IPS-20b (cell line): ENCODE measurements at regions not wholly inside any gene's neighbourhood (a gene's known extent, or its start where the extent isn't known, plus 50 kb on each side); places are given as distances from the start of the nearest gene placed in this dataset.
A peak's percentile ranks its signal among the peaks of the same experiment; 100 is the strongest.

Source experiments
- H3K27ac ChIP-seq: one replicate; pipeline ENCODE4 v1.5.1; 2013; ENCODE audit warnings: low read length
- H3K27me3 ChIP-seq: 2 replicates; pipeline ENCODE4 v1.6.1; 2013; ENCODE audit warnings: mild to moderate bottlenecking, low read length, inconsistent platforms; ENCODE audit not compliant: insufficient read depth
- H3K36me3 ChIP-seq: 2 replicates; pipeline ENCODE4 v1.6.1; 2013; ENCODE audit warnings: low read depth, mild to moderate bottlenecking, inconsistent platforms, low read length, moderate library complexity; ENCODE audit not compliant: insufficient read depth
- H3K4me1 ChIP-seq: 2 replicates; pipeline ENCODE4 v1.6.1; 2013; ENCODE audit warnings: mild to moderate bottlenecking, control low read depth, inconsistent platforms, low read length, moderate library complexity; ENCODE audit not compliant: insufficient read depth
- H3K4me3 ChIP-seq: 2 replicates; pipeline ENCODE4 v1.5.1; 2013; ENCODE audit warnings: mild to moderate bottlenecking, low read length, inconsistent platforms
- H3K9ac ChIP-seq: 2 replicates; pipeline ENCODE4 v1.6.1; 2013; ENCODE audit warnings: low read depth, mild to moderate bottlenecking, inconsistent platforms, low read length, moderate library complexity
- H3K9me3 ChIP-seq: 2 replicates; pipeline ENCODE4 v1.6.1; 2013; ENCODE audit warnings: mild to moderate bottlenecking, low read depth, low read length, inconsistent platforms; ENCODE audit not compliant: insufficient read depth

DNA sequence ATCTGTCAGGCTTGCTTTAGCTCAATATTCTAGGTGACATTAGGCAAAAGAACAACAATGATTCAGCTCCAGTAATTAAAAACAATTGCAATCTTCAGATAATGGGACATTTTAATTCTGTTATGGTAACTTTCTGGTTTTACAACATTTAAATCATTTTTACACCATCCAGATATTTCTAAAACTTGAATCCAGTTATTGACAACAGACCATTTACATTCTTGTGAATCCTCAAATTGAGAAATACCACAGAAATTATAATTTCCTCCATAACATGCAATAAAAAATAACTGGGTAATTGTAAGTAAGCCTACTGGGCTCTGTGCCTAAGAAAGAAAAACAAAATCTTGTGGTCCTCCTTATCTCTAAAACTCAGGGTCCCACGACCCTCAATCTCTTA, 195.0 kb upstream of the S100G start:
- no peak overlapping the region for H3K9ac ChIP-seq
- no peak overlapping the region for H3K27ac ChIP-seq
- no peaks in the 10 kb centered on the region for H3K36me3 ChIP-seq
- no peaks in the 10 kb centered on the region for H3K9me3 ChIP-seq
- H3K4me3 ChIP-seq: no peak overlapping the region
- no peaks in the 10 kb centered on the region for H3K27me3 ChIP-seq
- H3K4me1 ChIP-seq: no peaks in the 10 kb centered on the region

GRCh38 chrX:16457239-16457638, 192.7 kb upstream of the S100G start:
- Histone ChIP-seq H3K9ac (no peak overlapping the region), H3K36me3 (no peaks in the 10 kb centered on the region), H3K4me3 (no peak overlapping the region), H3K9me3 (no peaks in the 10 kb centered on the region), H3K27ac (no peak overlapping the region), H3K27me3 (no peaks in the 10 kb centered on the region), H3K4me1 (no peaks in the 10 kb centered on the region)

- H3K9me3 ChIP-seq: no peaks in the 10 kb centered on the region
- H3K9ac ChIP-seq: no peak overlapping the region
- no peak overlapping the region for H3K4me3 ChIP-seq
- no peaks in the 10 kb centered on the region for H3K27me3 ChIP-seq
- no peaks in the 10 kb centered on the region for H3K36me3 ChIP-seq
- no peak overlapping the region for H3K27ac ChIP-seq
- H3K4me1 ChIP-seq: no peaks in the 10 kb centered on the region
These were observed 191.8 kb upstream of the S100G start for GRCh38 chrX:16458208-16458607.

GRCh38 chrX:16459008-16459407, 190.9 kb upstream of the S100G start:
- Histone ChIP-seq H3K4me1 (peaks cover 3% of the 10 kb centered on the region; the same call in 1 of the 2 replicates), H3K9ac (no peak overlapping the region), H3K4me3 (no peak overlapping the region), H3K27me3 (no peaks in the 10 kb centered on the region), H3K36me3 (no peaks in the 10 kb centered on the region), H3K27ac (no peak overlapping the region), H3K9me3 (no peaks in the 10 kb centered on the region)

- H3K9ac ChIP-seq: no peak overlapping the region
- H3K9me3 ChIP-seq: no peaks in the 10 kb centered on the region
- peaks cover 3% of the 10 kb centered on the region; the same call in 1 of the 2 replicates for H3K4me1 ChIP-seq
- no peaks in the 10 kb centered on the region for H3K36me3 ChIP-seq
- H3K27me3 ChIP-seq: no peaks in the 10 kb centered on the region
- no peak overlapping the region for H3K27ac ChIP-seq
- no peak overlapping the region for H3K4me3 ChIP-seq
These were observed 188.0 kb upstream of the S100G start for GRCh38 chrX:16461968-16462367.

- Histone ChIP-seq H3K4me3 (no peak overlapping the region), H3K4me1 (peaks cover 3% of the 10 kb centered on the region; the same call in 1 of the 2 replicates), H3K9ac (no peak overlapping the region), H3K9me3 (no peaks in the 10 kb centered on the region), H3K27me3 (no peaks in the 10 kb centered on the region), H3K27ac (peak overlapping the region; percentile 90), H3K36me3 (no peaks in the 10 kb centered on the region)
These were observed 187.0 kb upstream of the S100G start for GRCh38 chrX:16462912-16463311.

- H3K36me3 ChIP-seq: no peaks in the 10 kb centered on the region
- no peak overlapping the region for H3K27ac ChIP-seq
- no peak overlapping the region for H3K4me3 ChIP-seq
- peaks cover 3% of the 10 kb centered on the region; the same call in 1 of the 2 replicates for H3K4me1 ChIP-seq
- H3K27me3 ChIP-seq: no peaks in the 10 kb centered on the region
- no peak overlapping the region for H3K9ac ChIP-seq
- no peaks in the 10 kb centered on the region for H3K9me3 ChIP-seq
These were observed 185.6 kb upstream of the S100G start for GRCh38 chrX:16464369-16464768.

GRCh38 chrX:16465081-16465876, 184.7 kb upstream of the S100G start:
- Histone ChIP-seq H3K9me3 (no peaks in the 10 kb centered on the region), H3K36me3 (no peaks in the 10 kb centered on the region), H3K4me3 (no peak overlapping the region), H3K9ac (no peak overlapping the region), H3K27me3 (no peaks in the 10 kb centered on the region), H3K27ac (peak overlapping the region; percentile 21), H3K4me1 (peaks cover 3% of the 10 kb centered on the region; the same call in 1 of the 2 replicates)

- no peak overlapping the region for H3K27ac ChIP-seq
- H3K9ac ChIP-seq: no peak overlapping the region
- H3K36me3 ChIP-seq: no peaks in the 10 kb centered on the region
- H3K4me1 ChIP-seq: peaks cover 3% of the 10 kb centered on the region; the same call in 1 of the 2 replicates
- no peak overlapping the region for H3K4me3 ChIP-seq
- no peaks in the 10 kb centered on the region for H3K27me3 ChIP-seq
- no peaks in the 10 kb centered on the region for H3K9me3 ChIP-seq
These were observed 183.1 kb upstream of the S100G start for GRCh38 chrX:16466640-16467432.

- no peak overlapping the region for H3K9ac ChIP-seq
- H3K36me3 ChIP-seq: no peaks in the 10 kb centered on the region
- H3K27me3 ChIP-seq: no peaks in the 10 kb centered on the region
- no peaks in the 10 kb centered on the region for H3K9me3 ChIP-seq
- H3K27ac ChIP-seq: no peak overlapping the region
- H3K4me3 ChIP-seq: no peak overlapping the region
- H3K4me1 ChIP-seq: no peaks in the 10 kb centered on the region
These were observed 180.1 kb upstream of the S100G start for GRCh38 chrX:16469870-16470269.

DNA sequence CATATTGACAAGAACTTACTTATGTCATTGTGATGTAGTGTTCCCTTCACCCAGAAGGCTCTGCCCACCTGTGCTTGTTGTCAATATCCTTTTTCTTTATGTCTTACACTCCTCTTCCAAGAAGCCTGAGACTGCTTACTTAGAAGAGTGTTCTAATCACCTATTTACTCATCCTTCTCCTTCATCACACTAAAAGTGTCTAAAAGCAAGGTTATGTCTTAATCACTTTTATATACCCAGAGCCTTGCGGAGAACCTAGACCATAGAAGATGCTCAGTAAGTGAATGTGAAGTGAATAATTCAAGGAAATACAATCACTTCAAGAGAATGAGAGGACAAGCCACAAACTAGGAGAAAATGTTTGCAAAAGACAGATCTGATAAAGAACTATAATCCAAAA, 177.6 kb upstream of the S100G start:
- Histone ChIP-seq H3K9ac (no peak overlapping the region), H3K4me1 (no peaks in the 10 kb centered on the region), H3K4me3 (no peak overlapping the region), H3K27ac (no peak overlapping the region), H3K9me3 (no peaks in the 10 kb centered on the region), H3K27me3 (no peaks in the 10 kb centered on the region), H3K36me3 (no peaks in the 10 kb centered on the region)

DNA sequence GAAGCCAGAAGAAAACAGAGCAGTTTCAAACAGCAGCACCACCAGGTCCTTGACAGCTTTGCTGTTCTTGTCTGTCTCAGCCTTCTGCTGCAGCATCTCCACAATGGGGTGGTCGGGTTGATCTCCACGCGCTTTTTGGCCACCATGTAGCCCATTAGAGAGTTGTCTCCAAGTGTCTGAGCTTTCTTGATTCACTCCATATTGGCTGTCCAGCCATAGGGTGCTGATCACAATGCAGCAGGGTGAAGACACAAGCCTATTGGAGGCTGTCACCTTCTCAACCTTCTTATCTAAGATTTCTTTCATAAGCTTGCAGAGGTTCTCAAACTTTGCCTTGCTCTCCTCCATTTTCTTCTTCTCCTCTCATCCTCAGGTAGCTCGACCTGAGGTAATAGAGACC, 175.4 kb upstream of the S100G start:
- no peaks in the 10 kb centered on the region for H3K9me3 ChIP-seq
- no peaks in the 10 kb centered on the region for H3K36me3 ChIP-seq
- no peaks in the 10 kb centered on the region for H3K27me3 ChIP-seq
- no peak overlapping the region for H3K9ac ChIP-seq
- no peak overlapping the region for H3K27ac ChIP-seq
- no peaks in the 10 kb centered on the region for H3K4me1 ChIP-seq
- H3K4me3 ChIP-seq: no peak overlapping the region
